ENCODE measurements at regions not wholly inside any gene's neighbourhood (a gene's known extent, or its start where the extent isn't known, plus 50 kb on each side); places are given as distances from the start of the nearest gene placed in this dataset.
A peak's percentile ranks its signal among the peaks of the same experiment; 100 is the strongest.
"Not testable (repeated sequence)": the region's sequence is repeated elsewhere in the genome, so short reads cannot be mapped to it uniquely, and the experiment has no call there.

DNA sequence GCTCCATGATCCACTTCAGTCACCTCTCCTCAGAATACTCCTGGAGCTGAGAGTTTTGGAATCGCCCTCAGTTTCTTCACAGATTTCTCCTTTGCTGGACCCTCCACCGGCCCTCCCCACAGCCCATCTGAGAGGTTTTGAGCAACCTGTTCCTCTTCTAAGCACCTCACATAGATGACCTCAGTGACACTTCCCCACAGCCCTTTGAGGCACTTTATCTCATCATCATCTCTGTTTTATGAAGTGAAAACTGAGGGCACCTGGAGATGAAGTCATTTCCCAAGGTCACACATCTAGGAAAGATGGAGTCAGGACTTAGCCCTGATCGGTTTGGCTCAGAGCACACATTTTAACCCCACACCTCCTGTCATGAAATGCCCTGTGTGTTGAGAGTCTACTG lies 76.8 kb upstream of the ZNF281 start (continued):
- no peak for TF ChIP-seq ZNF670 (tag by site-specific recombination; IDR thresholded peaks at IDR 0.05; ENCODE audit: low read depth)
- no peak for TF ChIP-seq ZNF404 (tag by site-specific recombination; IDR thresholded peaks at IDR 0.05)
- no peak for TF ChIP-seq ZNF324 (tag by site-specific recombination; IDR thresholded peaks at IDR 0.05)
- TF ChIP-seq ZNF19 (tag by site-specific recombination; IDR thresholded peaks at IDR 0.05; ENCODE audit: low read depth) = no peak
- no peak for TF ChIP-seq ZNF777 (tag by site-specific recombination; IDR thresholded peaks at IDR 0.05; ENCODE audit: borderline replicate concordance)
- TF ChIP-seq, protein P1, sequence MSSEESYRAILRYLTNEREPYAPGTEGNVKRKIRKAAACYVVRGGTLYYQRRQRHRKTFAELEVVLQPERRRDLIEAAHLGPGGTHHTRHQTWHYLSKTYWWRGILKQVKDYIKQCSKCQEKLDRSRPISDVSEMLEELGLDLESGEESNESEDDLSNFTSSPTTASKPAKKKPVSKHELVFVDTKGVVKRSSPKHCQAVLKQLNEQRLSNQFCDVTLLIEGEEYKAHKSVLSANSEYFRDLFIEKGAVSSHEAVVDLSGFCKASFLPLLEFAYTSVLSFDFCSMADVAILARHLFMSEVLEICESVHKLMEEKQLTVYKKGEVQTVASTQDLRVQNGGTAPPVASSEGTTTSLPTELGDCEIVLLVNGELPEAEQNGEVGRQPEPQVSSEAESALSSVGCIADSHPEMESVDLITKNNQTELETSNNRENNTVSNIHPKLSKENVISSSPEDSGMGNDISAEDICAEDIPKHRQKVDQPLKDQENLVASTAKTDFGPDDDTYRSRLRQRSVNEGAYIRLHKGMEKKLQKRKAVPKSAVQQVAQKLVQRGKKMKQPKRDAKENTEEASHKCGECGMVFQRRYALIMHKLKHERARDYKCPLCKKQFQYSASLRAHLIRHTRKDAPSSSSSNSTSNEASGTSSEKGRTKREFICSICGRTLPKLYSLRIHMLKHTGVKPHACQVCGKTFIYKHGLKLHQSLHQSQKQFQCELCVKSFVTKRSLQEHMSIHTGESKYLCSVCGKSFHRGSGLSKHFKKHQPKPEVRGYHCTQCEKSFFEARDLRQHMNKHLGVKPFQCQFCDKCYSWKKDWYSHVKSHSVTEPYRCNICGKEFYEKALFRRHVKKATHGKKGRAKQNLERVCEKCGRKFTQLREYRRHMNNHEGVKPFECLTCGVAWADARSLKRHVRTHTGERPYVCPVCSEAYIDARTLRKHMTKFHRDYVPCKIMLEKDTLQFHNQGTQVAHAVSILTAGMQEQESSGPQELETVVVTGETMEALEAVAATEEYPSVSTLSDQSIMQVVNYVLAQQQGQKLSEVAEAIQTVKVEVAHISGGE (tag by site-specific recombination; conservative IDR thresholded peaks at IDR 0.05; ENCODE audit: low read depth) = no peak
- no peak for TF ChIP-seq ZNF600 (tag by site-specific recombination; IDR thresholded peaks at IDR 0.05)
- no peak for TF ChIP-seq ZNF513 (tag by site-specific recombination; IDR thresholded peaks at IDR 0.05)

DNA sequence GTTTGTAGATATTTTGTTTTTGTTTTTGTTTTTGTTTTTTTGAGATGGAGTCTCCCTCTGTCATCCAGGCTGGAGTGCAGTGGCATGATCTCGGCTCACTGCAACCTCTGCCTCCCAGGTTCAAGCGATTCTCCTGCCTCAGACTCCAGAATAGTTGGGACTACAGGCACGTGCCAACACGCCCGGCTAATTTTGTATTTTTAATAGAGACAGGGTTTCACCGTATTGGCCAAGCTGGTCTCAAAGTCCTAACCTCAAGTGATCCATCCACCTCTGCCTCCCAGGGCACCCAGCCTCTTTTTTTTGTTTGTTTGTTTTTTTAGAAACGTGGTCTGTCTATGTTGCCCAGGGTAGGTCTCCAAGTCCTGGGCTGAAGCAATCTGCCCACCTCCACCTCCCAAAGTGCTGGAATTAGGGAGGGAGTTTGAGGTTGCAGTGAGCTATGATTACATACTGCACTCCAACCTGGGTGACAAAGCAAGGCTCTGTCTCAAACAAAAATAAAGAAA lies 74.7 kb upstream of the ZNF281 start:
- 0 out of 2 replicates have a peak, but pooled peaks have one; percentile 10 for TF ChIP-seq FEZF1 (tag by site-specific recombination; IDR thresholded peaks at IDR 0.05)
- TF ChIP-seq ZBTB8A (tag by site-specific recombination; IDR thresholded peaks at IDR 0.05) = peak; percentile 31; the same call in 1 of the 2 replicates
- peak; percentile 76 for TF ChIP-seq ZNF600 (tag by site-specific recombination; IDR thresholded peaks at IDR 0.05)
- peak; percentile 34 for TF ChIP-seq ZFHX2 (tag by site-specific recombination; conservative IDR thresholded peaks at IDR 0.05)
- TF ChIP-seq EGR2 (tag by site-specific recombination; IDR thresholded peaks at IDR 0.05; ENCODE audit: low read depth) = peak; percentile 62
- peak; percentile 36 for TF ChIP-seq GLIS1 (tag by site-specific recombination; IDR thresholded peaks at IDR 0.05)
- TF ChIP-seq ZNF362 (tag by site-specific recombination; IDR thresholded peaks at IDR 0.05) = 0 out of 2 replicates have a peak, but pooled peaks have one; percentile 15
- TF ChIP-seq, protein P2, sequence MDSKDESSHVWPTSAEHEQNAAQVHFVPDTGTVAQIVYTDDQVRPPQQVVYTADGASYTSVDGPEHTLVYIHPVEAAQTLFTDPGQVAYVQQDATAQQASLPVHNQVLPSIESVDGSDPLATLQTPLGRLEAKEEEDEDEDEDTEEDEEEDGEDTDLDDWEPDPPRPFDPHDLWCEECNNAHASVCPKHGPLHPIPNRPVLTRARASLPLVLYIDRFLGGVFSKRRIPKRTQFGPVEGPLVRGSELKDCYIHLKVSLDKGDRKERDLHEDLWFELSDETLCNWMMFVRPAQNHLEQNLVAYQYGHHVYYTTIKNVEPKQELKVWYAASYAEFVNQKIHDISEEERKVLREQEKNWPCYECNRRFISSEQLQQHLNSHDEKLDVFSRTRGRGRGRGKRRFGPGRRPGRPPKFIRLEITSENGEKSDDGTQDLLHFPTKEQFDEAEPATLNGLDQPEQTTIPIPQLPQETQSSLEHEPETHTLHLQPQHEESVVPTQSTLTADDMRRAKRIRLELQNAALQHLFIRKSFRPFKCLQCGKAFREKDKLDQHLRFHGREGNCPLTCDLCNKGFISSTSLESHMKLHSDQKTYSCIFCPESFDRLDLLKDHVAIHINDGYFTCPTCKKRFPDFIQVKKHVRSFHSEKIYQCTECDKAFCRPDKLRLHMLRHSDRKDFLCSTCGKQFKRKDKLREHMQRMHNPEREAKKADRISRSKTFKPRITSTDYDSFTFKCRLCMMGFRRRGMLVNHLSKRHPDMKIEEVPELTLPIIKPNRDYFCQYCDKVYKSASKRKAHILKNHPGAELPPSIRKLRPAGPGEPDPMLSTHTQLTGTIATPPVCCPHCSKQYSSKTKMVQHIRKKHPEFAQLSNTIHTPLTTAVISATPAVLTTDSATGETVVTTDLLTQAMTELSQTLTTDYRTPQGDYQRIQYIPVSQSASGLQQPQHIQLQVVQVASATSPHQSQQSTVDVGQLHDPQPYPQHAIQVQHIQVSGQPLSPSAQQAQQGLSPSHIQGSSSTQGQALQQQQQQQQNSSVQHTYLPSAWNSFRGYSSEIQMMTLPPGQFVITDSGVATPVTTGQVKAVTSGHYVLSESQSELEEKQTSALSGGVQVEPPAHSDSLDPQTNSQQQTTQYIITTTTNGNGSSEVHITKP (tag by site-specific recombination; IDR thresholded peaks at IDR 0.05) = peak; percentile 58
- H3K36me3 ChIP-seq (ENCODE audit: control insufficient read depth in 2 of 2, insufficient read depth in 1 of 2, low read length in 2 of 2); POLR2A ChIA-PET; H3K4me3 ChIP-seq (ENCODE audit: low read depth, low read length); H3K4me1 ChIP-seq (ENCODE audit: control insufficient read depth, insufficient read depth, low read length); H3K9me3 ChIP-seq (ENCODE audit: control insufficient read depth, insufficient read depth, low read depth, low read length); H3K27ac ChIP-seq (ENCODE audit: extremely low read depth, low read depth, low read length): not testable (repeated sequence)
- CTCF ChIA-PET = interaction anchor here (0.7 to 1.9 kb wide), 4 partner anchors 28 to 802 kb away, joined by 3 to 6 read pairs (median 3); no protein-coding TSS in a partner anchor

All from HEK293 (cell line).